Tibial nerve (tissue), 4 donors: ENCODE measurements at regions not wholly inside any gene's neighbourhood (a gene's known extent, or its start where the extent isn't known, plus 50 kb on each side); places are given as distances from the start of the nearest gene placed in this dataset.

Source experiments
- DNase-seq, 2 donors: peaks; one replicate each; pipeline ENCODE4 v3.0.0-alpha.2; 2019; ENCODE audit warnings: low spot score in 2 of 2
- H3K27ac ChIP-seq, 4 donors: fragments of 200-600 bp; sonication (generic) in 3 of 4; one replicate each; pipeline ENCODE4 v1.5.1; 2017 to 2019; ENCODE audit warnings: mild to moderate bottlenecking in 1 of 4
- H3K27me3 ChIP-seq, 2 donors: fragments of 200-600 bp; sonication (generic) in 1 of 2; one replicate each; pipeline versions ENCODE4 v1.5.1 to v1.6.0; 2017 to 2019
- H3K36me3 ChIP-seq, 3 donors: fragments of 200-600 bp; sonication (generic); one replicate each; pipeline ENCODE4 v1.5.1; 2018 to 2019
- H3K4me1 ChIP-seq, 4 donors: fragments of 200-600 bp; sonication (generic) in 3 of 4; one replicate each; pipeline ENCODE4 v1.5.1; 2017 to 2019
- H3K4me3 ChIP-seq, 4 donors: fragments of 200-600 bp; sonication (generic) in 3 of 4; one replicate each; pipeline ENCODE4 v1.5.1; 2017 to 2019; ENCODE audit warnings: mild to moderate bottlenecking in 1 of 4, moderate library complexity in 1 of 4
- H3K9me3 ChIP-seq, 4 donors: fragments of 200-600 bp; sonication (generic) in 3 of 4; one replicate each; pipeline ENCODE4 v1.5.1; 2017 to 2019
- CTCF ChIP-seq, 5 experiments: fragments of 200-600 bp in 3 of 5; fragments of 450-650 bp in 2 of 5; sonication (generic) in 3 of 5; IDR thresholded peaks; one replicate each; pipeline ENCODE4 v1.5.1; 2016 to 2019; ENCODE audit warnings: antibody characterized with exemption in 5 of 5, mild to moderate bottlenecking in 3 of 5, moderate library complexity in 2 of 5
- EP300 ChIP-seq, 2 donors: sonication (generic); formaldehyde crosslinking; IDR thresholded peaks; one replicate each; pipeline ENCODE4 v1.6.1; 2017; ENCODE audit warnings: antibody characterized with exemption in 2 of 2, mild to moderate bottlenecking in 1 of 2
- POLR2A ChIP-seq, 2 donors: fragments of 450-650 bp; IDR thresholded peaks; one replicate each; pipeline ENCODE4 v1.6.1; 2017; ENCODE audit warnings: antibody characterized with exemption in 2 of 2, mild to moderate bottlenecking in 2 of 2, moderate library complexity in 2 of 2
- WGBS, 2 donors: methylation state at CpG; one replicate each; pipeline ENCODE4 v1.1.5; 2018; 5-methylcytosine and 5-hydroxymethylcytosine counted together

DNA sequence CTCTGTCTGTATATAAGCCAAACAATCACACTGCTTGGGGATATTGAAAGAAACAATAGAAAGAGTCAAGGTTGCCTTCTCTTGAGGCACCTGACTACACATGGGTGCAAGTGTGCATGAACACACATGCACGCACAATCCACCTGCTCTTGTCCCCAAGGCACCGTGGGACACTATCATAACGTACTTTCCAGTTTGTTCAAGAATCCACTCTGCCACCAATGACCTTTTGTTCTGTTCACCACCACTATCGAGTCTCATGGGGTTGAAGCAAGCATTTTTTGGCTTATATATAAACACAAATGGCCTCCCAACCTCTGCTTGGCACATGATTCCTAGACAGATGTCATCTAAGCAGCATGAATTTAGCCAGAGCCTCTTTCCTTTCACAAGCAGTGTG is 365.4 kb downstream of the EMP1 start:
- 52 to 66% methylated on average over 4 of the region's 4 CpGs for WGBS, 2 donors
- no peak for TF ChIP-seq EP300 (IDR thresholded peaks at IDR 0.05)
- no peak for TF ChIP-seq CTCF (IDR thresholded peaks at IDR 0.05)
- no peak for TF ChIP-seq POLR2A (IDR thresholded peaks at IDR 0.05)
- no peak overlapping the region for H3K27ac ChIP-seq

GRCh38 chr12:13559318-13559978 is 362.9 kb downstream of the EMP1 start:
- 60 to 72% methylated on average over 8 of the region's 8 CpGs for WGBS, 2 donors

More for the DNA sequence above, 365.4 kb downstream of the EMP1 start:
- Histone ChIP-seq H3K4me3 (no peak overlapping the region), H3K9me3 (no peaks in the 10 kb centered on the region), H3K4me1 (no peaks in the 10 kb centered on the region), H3K36me3 (peaks cover 0 to 18% (median 0%) of the 10 kb centered on the region in 3 donors), H3K27me3 (no peaks in the 10 kb centered on the region)
- no peak for DNase-seq

DNA sequence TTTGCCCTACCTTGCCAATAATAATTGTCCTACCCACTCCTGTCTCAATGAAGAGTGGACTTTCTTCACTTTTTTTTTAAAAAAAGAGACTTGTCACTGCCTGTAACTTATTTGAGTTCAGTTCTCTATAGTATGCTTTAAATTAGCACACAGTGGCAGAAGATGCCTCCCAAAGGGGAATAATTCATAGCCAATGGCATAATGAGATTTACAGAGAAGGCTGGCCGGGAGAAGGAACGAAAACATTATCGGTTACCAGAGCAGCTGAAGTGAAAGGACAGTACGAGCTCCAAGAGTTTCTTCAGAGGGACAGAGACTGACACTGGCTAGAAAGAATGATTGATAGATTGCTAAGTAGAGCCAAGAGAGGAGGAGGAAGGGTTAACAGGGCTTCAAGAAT is 356.3 kb downstream of the EMP1 start:
- DNase-seq = no peak
- WGBS, 2 donors = 74 to 87% methylated on average over 4 of the region's 4 CpGs
- H3K9me3 ChIP-seq = no peaks in the 10 kb centered on the region
- no peak overlapping the region for H3K4me3 ChIP-seq
- H3K27ac ChIP-seq = no peak overlapping the region
- no peaks in the 10 kb centered on the region for H3K4me1 ChIP-seq
- no peaks in the 10 kb centered on the region for H3K36me3 ChIP-seq
- no peak for TF ChIP-seq CTCF (IDR thresholded peaks at IDR 0.05)
- no peak for TF ChIP-seq POLR2A (IDR thresholded peaks at IDR 0.05)
- TF ChIP-seq EP300 (IDR thresholded peaks at IDR 0.05) = no peak
- H3K27me3 ChIP-seq = no peaks in the 10 kb centered on the region

More at GRCh38 chr12:13559318-13559978, 362.9 kb downstream of the EMP1 start:
- TF ChIP-seq CTCF (IDR thresholded peaks at IDR 0.05) (no peak), EP300 (IDR thresholded peaks at IDR 0.05) (no peak), POLR2A (IDR thresholded peaks at IDR 0.05) (no peak)
- Histone ChIP-seq H3K27ac (no peak overlapping the region), H3K4me3 (no peak overlapping the region), H3K9me3 (no peaks in the 10 kb centered on the region), H3K27me3 (no peaks in the 10 kb centered on the region), H3K4me1 (no peaks in the 10 kb centered on the region), H3K36me3 (peaks cover 0 to 18% (median 0%) of the 10 kb centered on the region in 3 donors)
- no peak for DNase-seq

- Histone ChIP-seq H3K27me3 (no peaks in the 10 kb centered on the region), H3K9me3 (no peaks in the 10 kb centered on the region), H3K36me3 (no peaks in the 10 kb centered on the region), H3K4me1 (no peaks in the 10 kb centered on the region), H3K27ac (no peak overlapping the region), H3K4me3 (no peak overlapping the region)
- TF ChIP-seq EP300 (IDR thresholded peaks at IDR 0.05) (no peak), CTCF (IDR thresholded peaks at IDR 0.05) (no peak), POLR2A (IDR thresholded peaks at IDR 0.05) (no peak)
- no peak for DNase-seq
These were observed 350.8 kb downstream of the EMP1 start for GRCh38 chr12:13547283-13547682.

DNA sequence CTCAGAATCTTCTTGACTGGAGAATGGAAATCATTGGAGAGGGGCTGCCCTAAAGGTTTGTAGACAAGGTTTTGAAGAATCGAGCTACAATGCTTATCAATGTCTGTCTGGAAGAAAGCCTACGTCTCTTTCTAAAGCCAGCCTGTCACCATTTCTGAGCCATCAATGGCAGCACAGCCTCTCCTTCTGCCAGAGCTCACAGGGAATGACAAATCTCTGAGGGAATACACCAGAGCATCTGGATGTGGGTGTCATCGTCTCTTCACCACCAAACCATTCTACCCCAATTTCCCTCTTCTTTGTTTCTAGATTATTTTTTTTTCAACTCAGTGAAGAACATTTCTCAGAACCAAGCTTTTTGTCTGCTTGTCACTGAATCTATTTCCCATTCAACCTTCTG is 349.7 kb downstream of the EMP1 start:
- TF ChIP-seq CTCF (IDR thresholded peaks at IDR 0.05) (no peak), EP300 (IDR thresholded peaks at IDR 0.05) (no peak), POLR2A (IDR thresholded peaks at IDR 0.05) (no peak)
- Histone ChIP-seq H3K27me3 (no peaks in the 10 kb centered on the region), H3K27ac (no peak overlapping the region), H3K36me3 (no peaks in the 10 kb centered on the region), H3K4me3 (no peak overlapping the region), H3K9me3 (no peaks in the 10 kb centered on the region), H3K4me1 (no peaks in the 10 kb centered on the region)
- no peak for DNase-seq
- 89% methylated on average over 3 of the region's 3 CpGs for WGBS, 2 donors
